ENCODE measurements at regions not wholly inside any gene's neighbourhood (a gene's known extent, or its start where the extent isn't known, plus 50 kb on each side); places are given as distances from the start of the nearest gene placed in this dataset.

DNA sequence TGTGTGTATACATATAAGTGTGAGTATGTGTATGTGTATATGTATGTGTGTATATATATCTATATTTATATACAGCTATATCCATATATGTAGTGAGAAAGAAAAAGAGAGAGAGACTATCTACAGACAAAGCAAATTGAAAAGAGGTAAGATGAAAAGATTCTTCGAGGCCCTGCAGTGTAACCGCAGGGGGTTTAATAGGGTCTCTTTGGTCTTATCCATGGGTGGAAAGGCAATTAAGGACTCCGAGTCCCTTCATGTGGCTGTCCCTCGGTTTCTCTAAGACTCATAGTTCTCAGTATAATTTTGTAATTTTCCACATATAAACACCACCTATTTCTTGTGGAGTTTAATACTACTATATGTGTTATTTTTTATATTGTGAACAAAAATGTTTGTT, 50.6 kb upstream of the JAZF1 start:
- no peak for DNase-seq

DNA sequence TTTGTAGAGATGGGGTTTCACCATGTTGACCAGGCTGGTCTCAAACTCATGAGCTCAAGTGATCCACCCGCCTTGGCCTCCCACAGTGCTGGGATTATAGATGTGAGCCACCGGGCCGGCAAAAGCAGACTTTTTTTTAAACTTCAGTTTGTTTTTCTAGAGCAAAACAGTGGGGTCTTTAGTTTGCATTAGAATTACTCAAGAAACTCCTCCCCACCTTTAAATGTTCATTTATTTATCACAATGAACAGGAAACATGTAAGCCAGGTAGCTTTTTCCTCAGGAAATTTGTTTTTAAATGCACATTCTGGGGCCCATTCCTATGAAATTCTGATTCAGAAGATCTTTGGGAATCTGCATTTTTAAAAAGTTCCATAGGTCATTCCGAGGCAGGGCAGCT, 56.0 kb upstream of the JAZF1 start:
- no peak for DNase-seq

DNA sequence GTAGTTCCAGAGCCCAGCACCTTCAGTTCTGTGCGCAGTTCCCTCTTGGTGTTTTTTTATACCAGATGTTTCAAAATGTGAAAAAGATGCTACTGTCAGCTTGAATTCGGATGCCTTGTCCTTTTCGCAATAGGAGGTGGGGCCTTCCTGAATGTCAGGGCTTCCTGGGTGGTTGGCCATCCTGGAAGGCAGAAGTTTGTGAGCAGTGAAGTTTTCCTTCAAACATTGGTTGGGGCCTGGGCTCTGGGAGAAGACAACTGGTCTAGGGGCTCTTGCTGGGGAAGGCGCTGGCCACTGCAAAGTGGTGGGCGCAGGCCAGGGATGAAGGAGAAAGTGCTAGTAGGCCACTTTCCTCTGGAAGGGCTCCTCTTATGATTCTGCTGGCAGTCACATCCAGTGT, 56.8 kb upstream of the JAZF1 start:
- DNase-seq, result no peak

DNA sequence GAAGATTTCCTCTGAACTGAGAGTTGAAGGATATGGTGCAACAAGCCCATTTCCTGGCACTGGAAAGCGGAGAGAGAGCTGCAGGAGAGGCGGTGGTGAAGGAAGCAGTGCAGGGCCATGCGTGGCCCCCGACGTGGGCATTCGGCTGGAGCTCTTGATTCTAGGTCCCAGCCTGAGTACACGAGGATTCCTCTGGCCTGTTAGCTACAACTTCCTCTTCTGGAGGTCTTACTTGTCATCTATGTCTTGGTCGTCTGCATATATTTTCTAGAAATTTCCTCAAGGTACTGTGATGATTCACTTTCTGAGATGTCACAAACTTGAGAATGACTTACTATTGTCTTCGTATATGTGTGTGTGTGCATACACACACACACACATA, 59.2 kb upstream of the JAZF1 start:
- DNase-seq, result no peak

DNA sequence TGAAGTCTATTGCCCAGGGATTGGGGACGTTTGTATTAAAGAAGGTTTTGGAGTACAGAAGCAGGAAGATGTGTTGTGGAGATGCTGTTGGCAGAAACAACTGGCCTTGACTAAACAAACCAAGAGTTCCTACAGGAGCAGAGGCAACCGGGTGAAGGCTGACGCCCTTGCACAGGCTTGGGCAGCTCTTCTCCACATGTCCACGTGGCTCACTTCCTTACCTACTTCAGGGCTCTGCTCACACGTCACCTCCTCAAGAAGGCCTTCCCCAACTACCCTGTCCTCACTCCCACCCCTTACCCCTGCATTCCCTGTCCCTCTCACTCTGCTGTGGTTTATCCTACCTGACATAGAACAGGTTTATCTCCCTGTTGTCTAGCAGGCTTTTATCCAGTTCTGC, 59.9 kb upstream of the JAZF1 start:
- DNase-seq, result no peak

DNA sequence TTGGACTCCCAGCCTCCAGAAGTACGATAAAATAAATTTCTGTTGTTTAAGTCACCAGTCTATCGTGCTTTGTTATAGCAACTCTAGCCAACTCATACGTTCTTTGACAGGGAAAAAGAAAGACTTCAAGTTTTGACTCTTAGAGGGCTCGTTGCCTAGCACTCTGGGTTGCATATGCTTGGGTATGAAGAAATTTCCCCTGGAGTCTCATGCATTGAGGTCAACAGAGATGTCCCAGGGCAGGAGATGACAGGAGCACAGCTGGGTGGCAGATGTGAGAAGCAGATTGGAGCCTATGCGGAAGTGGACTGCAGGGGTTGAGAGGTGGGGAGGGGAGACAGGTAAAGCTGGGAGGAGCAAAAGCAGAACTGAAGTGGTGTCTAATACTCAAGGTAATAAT, 63.3 kb upstream of the JAZF1 start:
- no peak for DNase-seq

DNA sequence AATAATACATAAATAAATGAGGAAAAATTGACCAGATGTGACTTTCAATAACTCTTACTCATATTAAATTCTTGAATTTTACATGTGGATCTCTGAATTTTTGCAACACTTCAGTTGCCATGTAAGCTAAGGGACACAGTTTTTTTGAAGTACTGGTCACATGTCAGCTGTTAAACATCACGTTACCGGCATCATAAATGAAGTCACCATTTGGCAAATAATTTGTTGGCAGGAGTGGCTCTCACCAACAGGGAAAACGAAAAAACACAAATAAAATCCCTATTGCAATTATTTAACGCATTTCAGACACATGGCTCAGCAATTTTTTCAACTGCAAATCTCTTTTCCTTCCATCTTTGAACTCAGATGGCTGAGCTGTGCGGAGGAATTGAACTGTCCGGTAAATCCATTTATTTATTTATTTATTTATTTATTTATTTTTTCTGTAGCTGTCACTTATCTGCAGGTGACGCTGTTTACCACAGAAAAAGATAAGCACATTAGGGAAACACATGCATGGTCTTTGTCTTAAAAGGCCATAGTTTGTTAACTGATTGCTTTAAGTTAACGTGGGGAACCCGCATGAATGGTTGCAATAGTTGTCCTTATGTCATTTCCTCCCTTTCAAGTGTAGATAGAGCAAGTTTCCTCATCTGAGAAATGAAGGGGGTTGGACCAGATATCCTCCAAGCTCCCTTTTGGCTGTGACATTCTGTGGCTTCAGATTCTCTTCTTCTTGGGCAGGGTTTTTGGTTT, 64.7 kb upstream of the JAZF1 start:
- DNase-seq, result no peak

DNA sequence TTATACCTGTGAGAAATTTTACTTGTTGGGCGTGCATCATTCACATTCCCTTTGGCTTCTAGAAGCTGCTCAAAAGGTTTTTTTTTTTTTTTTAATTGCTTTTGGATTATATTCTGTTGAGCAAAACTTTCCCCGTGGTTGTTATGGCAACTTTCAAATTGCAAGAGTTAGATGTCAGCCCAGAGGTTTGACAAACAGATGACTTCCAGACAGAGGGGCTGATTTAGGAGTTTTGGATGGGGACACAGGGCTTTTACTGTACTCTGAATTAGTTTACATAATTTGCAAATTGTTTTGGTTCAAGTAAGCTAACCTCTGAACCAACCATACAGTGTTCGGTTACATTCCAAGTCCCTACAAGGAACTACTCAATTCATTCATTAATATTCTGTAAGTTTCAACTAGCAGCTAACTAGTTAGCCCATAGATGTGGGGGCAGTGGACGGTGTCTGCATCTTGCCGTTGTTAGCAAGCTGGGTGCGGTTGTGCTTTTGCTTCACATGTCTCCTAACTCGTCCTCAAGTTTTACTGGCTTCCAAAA, 66.4 kb upstream of the JAZF1 start:
- no peak for DNase-seq

DNA sequence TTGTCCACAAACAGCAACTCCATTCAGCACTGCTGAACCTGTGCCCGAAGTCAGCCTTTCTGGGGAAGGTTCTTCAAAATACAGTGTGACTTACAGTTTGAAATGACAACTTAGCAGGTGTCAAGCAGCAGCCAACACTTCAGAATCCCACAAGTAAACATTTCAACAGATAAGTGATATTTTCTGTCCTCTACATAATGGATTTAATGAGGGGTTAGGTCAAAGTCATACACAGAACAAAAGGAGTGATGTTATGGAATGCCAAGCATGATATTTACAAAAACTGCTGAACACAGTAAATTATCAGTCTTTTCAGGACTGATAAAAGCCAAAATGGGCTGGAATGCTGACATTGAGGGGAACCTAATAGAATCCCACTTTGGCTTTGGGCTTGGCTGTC, 77.6 kb upstream of the JAZF1 start:
- DNase-seq, result peak in 1 of 2 experiments; percentile 29

DNA sequence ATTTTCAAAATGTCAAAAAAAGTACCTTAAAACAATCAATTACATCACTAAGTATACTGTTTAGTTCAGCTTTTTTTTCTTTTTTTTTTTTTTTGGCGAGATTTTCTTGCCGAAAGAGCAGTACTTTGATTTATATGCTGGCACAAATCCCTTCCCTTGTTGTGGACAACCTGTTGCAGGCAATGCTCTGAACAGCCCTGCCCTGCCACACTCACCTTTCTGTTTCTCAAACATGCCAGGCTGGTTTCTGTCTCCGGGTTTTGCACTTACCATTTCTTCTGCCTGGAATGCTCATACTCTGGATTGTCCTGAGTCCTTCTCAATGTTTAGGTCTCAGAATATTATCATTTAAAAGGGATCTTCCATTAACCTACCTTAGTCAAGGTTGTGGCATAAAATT, 80.4 kb upstream of the JAZF1 start:
- DNase-seq, result no peak

DNA sequence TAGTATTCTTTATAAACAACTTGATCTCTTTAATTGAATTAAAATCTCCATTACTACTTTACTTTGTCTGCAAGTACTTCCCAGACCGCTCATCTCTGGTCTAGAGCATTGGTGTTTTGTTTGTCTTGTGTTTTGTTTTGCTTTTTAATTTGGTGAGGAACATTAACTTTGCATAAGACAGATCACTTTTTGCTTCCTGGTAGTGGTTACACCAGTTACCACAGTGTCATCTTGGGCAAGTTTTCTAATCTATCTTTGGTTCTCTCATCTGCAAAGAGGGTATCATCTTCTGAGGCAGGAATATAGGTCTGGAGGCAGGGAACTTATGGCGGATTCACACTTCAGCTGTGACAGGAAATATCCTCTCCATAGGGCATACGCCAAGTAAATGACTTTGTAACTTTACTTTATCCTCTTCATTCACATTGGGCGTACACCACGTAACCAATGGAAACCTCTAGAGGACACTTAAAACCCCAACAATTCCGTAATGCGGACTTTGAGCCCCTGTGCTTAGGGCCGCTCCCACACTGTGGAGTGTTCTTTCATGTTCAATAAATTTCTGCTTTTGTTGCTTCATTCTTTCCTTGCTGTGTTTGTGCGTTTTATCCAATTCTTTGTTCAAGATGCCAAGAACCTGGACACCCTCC, 83.2 kb upstream of the JAZF1 start:
- DNase-seq, result no peak

DNA sequence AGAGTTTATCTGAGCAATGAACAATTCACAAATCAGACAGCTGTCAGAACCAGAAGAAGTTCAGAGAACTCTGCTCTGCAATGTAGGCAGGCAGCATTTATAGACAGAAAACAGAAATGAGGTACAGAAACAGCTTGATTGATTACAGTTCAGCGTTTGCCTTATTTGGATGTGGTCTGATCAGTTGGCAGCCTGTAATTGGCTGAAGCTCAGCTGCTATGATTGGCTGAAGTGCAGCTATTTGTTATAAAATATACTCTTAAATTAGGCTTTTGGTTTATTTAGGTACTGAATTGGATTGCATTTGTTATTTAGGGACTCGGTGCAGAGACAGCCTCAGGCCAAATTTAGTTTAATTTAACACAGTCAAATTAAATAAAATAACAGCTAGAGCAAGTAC, 85.8 kb upstream of the JAZF1 start:
- no peak for DNase-seq

DNA sequence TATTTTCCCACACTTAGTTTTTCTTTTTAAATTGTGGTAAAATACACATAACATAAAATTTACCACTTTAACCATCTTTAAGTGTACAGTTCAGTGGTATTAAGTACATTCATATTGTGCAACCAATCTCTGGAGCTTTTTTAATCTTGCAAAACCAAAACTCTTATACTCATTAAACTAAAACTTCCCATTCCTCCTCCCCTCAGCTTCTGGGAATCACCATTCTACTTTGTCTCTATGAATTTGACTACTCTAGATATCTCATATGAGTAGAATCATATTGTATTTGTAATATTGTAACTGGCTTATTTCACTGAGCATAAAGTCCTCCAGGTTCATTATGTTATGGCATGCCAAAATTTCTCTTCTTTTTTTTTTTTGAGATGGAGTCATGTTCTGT, 86.4 kb upstream of the JAZF1 start:
- DNase-seq, result no peak

DNA sequence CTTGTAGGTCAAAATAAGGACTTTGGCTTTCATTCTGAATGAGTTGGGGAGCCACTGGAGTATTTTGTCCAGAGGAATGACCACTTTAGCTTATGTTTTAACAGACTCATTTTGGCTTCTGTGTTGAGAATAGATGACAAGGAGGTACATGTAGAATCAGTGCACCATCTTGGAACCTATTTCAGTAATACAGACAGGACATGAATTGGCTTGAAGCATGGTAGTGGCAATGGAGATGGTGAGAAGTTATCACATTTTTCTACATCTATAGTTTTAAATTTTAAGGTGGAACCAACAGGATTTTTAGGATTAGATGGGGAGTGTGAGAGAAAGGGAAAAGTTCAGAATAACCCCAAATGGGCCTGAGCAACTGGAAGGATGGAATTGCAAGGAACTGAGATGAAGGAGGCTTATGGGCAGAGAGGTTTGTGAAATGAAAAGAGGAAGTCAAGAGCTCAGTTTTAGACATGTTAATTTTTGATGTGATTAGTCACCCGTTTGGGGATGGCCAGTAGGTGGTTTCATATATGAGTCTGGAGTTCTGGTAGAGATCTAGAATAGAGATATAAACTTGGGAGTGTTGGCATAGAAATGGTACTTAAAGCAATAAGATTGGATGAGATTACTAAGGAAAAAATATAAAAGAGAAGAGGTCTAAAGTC, 89.2 kb upstream of the JAZF1 start:
- no peak for DNase-seq

DNA sequence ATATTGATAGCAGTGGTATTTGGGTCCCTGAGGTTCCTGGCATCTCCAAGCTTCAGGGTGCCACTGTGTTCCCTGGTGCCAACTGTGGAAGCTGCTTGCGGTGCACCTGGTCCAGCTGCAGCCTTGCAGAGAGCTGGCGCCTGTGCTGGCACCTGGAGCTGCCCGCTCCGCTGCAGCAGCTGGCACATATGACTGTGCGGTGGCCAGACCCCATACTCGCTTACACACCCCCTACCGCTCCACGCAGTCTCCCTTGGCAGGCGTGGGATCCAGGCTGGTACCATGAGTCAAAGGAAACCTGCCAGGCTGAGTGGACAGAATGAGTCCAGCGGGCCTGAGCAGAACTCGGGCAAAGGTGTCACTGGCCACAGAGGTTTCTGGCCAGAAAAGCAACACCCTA, 89.9 kb upstream of the JAZF1 start:
- peak; percentile 18 to 38 for DNase-seq

DNA sequence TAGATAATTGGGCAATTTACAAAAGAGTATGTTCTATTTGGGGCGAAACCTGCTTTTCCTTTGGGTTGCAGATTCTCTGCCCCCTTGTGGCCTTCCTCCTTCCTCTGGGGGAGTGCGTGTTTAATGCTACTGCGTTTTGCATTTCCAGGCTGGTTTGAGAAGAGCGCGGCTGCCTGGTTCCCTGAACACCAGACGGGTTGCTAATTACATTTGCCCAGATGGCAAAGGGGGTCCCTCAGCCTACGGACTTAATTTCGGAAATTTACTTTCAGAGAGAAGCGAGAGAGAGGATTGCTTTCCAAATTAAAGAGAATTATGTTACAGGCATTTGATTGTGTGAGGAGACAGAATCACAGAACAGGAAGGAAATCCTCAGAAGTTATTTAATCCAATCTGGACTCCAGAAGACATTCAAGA, 91.9 kb upstream of the JAZF1 start:
- DNase-seq, result peak; percentile 73 to 86

DNA sequence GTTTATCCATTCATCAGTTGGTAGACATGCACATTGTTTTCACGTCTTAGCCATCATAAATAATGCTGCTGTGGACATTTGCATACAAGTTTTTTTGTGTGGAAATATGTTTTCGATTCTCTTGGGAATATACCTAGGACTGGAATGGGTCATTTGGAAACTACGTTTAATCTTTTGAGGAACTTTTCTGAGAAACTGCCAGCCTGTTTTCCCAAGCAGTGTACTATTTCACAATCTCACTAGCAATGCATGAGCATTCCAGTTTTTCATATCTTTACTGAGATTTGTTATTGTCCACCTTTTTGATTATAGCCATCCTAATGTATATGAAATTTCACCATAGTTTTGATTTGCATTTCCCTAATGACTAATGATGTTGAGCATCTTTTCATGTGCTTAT, 95.7 kb upstream of the JAZF1 start:
- no peak for DNase-seq

DNA sequence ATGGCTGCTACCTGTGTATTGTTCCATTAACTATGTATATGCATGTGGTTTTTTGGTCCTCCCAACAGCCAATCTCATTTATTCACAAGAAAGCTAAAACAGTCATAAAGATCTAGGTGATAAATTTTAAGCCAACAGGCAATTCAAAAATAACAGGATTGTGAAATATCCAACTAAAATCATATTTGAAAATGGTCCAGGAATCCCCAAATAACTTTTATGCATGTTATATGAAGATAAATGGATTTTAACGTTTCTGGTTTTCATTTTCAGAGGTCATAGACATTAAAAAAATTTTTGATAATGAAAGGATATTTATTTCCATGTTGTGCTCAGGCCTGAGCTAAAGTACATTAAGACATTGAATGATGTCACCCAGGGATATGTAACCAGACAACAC, 96.8 kb upstream of the JAZF1 start:
- DNase-seq, result no peak

DNA sequence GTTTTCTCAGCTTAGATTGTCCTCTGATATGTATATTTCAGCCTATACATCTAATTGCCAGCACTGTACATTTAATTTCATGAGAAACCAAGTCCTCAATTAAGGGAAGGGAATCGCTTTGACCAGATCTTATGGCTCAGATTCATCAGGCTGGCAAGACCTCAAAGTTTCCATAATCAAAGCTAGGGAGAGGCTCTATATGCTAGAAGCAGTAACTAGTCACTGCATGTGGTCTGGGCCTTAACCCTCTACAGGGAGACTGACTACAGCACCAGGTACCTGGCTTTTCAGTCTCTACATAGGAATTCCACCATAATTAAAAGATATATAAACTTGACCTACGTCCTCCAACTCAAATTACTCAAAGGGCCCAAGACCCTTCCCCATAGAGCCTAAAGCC, 97.4 kb upstream of the JAZF1 start:
- no peak for DNase-seq

DNA sequence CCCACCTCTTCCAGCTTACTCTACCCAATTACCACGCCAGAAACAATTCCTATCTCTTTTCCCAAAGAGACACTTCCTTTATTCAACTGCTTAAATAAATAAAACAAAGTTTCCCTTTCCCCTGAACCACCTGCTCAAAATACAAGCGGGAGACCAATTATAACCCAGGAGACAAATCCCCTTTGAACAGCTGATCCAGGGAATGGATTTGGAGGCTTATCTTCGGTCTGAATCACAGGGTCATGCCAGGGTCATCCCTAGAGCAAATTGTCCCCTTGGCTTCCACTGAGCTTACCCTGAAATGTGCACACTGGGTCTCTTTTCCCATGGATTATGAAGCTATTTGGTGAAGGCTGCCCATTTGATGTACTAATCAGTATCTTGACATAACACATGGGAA, 99.9 kb upstream of the JAZF1 start:
- DNase-seq, result no peak

DNA sequence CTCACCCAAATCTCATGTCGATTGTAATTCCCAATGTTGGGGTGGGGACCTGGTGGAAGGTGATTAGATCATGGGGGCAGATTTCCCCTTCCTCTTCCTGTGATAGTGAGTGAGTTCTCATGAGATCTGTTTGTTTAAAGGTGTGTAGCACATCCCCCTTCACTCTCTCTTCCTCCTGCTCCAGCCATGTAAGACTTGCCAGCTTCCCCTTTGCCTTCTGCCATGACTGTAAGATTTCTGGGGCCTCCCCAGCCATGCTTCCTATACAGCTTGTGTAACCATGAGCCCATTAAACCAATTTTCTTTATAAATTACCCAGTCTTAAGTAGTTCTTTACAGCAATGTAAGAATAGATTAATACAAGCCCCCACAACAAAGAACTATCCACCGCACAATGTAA, 109.9 kb upstream of the JAZF1 start:
- no peak for DNase-seq

DNA sequence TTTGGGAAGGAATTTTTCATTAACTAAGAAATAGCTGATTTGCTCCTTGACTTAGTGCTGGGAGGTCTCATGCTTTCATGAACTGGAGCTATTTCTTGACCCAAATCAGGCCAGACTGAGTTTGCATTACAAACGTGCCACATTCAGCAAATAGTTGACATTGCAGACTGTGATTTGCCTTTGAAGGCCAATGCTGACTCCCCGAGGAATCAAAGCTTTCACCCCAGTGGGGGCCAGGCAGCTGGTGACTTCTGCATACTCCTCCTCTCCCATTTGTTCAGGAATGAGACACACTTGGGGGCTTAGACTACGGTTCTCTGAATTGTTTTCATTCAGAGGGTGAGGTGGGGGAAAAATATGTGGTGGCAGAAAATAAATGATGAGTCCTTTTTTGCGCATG, 111.0 kb upstream of the JAZF1 start:
- no peak for DNase-seq

DNA sequence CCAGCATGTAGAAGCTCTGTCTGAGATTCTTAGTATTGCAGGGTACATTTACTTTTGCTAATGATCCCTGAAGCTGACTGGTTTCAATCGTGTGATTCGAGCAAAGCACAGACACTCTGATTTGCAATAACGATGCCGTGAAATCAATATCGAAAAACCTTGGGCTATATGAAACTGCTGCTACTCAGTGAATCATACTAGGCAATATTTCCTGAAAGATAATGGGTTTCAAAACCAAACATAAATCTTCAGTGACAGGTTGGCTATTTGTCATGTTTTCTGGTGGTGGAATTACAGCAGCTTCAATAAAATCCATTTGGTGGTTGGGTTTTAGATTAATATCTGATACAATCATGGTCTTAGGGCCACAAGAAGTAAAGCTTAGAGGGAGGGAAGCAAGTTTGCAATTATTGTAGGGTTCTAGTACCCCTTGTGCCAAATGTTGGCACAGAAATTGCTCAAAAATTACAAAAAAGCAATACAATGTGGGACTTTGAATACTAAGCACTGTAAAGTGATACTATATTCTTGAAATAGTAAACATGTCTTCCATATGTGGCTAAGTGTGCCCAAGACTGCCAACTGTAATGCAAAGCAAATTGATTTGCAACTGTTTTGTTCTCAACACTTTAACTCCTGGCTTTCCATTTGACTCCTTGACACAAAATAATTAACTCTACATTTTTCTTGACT, 112.4 kb upstream of the JAZF1 start:
- DNase-seq, result no peak

DNA sequence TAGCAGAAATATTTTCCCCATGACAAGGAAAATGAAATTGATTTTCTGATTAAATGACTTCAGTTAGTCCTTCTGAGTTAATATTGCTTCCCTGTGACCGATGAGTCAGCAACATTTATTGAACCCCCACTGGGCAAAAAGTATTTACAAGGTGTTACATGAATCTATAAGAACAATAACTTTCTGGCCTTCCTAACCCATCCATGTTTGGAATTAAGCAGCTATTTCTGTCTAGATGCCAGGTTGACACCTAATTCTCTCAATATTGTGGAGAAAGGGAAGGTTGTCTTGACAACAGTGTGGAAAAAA, 112.9 kb upstream of the JAZF1 start:
- DNase-seq, result no peak
